Smooth muscle cell (in vitro differentiated cells): ENCODE measurements at regions not wholly inside any gene's neighbourhood (a gene's known extent, or its start where the extent isn't known, plus 50 kb on each side); places are given as distances from the start of the nearest gene placed in this dataset.

Experiments used
- DNase-seq: peaks from one replicate; lab custom pipeline; 2025; ENCODE audit not compliant: unreplicated experiment; lab: John Stamatoyannopoulos, UW
- H2AFZ ChIP-seq: fragments of 200-600 bp; sonication (generic); 2 replicates; pipeline ENCODE4 v1.6.0; 2016; ENCODE audit warnings: antibody characterized with exemption, low read depth, mild to moderate bottlenecking
- H3F3A ChIP-seq: fragments of 200-600 bp; sonication (generic); 2 replicates; pipeline ENCODE4 v1.6.0; 2017; ENCODE audit warnings: antibody characterized with exemption, low read depth
- H3K27ac ChIP-seq: fragments of 200-600 bp; sonication (generic); 2 replicates; pipeline ENCODE4 v1.5.1; 2016; ENCODE audit warnings: low read depth, mild to moderate bottlenecking
- H3K27me3 ChIP-seq: fragments of 200-600 bp; sonication (generic); 2 replicates; pipeline ENCODE4 v1.6.1; 2016; ENCODE audit warnings: low read depth, mild to moderate bottlenecking
- H3K36me3 ChIP-seq: fragments of 200-600 bp; sonication (generic); 2 replicates; pipeline ENCODE4 v1.5.1; 2016; ENCODE audit warnings: low read depth
- H3K4me1 ChIP-seq: fragments of 200-600 bp; sonication (generic); 2 replicates; pipeline ENCODE4 v1.5.1; 2016; ENCODE audit warnings: low read depth
- H3K4me2 ChIP-seq: fragments of 200-600 bp; sonication (generic); 2 replicates; pipeline ENCODE4 v1.6.0; 2016; ENCODE audit warnings: mild to moderate bottlenecking
- H3K4me3 ChIP-seq: fragments of 200-600 bp; sonication (generic); 2 replicates; pipeline ENCODE4 v1.5.1; 2016; ENCODE audit warnings: mild to moderate bottlenecking
- H3K79me2 ChIP-seq: fragments of 200-600 bp; sonication (generic); 2 replicates; pipeline ENCODE4 v1.6.0; 2016; ENCODE audit warnings: low read depth, mild to moderate bottlenecking
- H3K9ac ChIP-seq: fragments of 200-600 bp; sonication (generic); 2 replicates; pipeline ENCODE4 v1.6.0; 2016; ENCODE audit warnings: low read depth
- H3K9me3 ChIP-seq: fragments of 200-600 bp; sonication (generic); replicated peaks from 2 replicates; pipeline ENCODE4 v1.5.1; 2016; ENCODE audit warnings: low read depth
- H4K20me1 ChIP-seq: fragments of 200-600 bp; sonication (generic); 2 replicates; pipeline ENCODE4 v1.6.0; 2016; ENCODE audit warnings: low read depth
- WGBS: methylation state at CpG from one replicate; pipeline ENCODE4 v1.1.7; 2016; ENCODE audit warnings: low lambda C conversion rate; 5-methylcytosine and 5-hydroxymethylcytosine counted together
- TF ChIP-seq, protein P1 (sequence below): fragments of 200-600 bp; sonication (generic); IDR thresholded peaks from 2 replicates; pipeline ENCODE4 v1.5.1; 2017; ENCODE audit warnings: borderline replicate concordance, mild to moderate bottlenecking, antibody characterized with exemption; ENCODE audit not compliant: insufficient read depth, poor library complexity, severe bottlenecking

DNA sequence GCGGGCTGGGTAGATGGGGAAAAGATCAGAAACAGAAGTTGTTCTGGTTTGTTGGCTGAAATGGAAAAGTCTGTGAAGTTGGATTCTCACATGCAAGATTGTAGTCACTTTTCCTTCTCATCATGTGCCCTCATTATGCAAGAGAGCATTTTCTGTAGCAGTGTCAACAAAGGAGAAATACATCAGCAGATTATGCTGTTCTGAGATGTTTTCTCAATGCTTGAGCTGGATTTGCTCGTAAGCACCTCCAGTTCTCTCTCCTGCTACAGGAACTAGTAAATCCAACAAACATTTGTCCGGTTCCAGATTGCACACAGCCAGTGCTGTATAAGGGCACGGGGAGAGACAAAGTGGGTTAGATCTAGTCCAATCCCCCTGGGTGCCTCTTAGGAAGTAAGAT is 90.0 kb downstream of the GATA3 start:
- Histone ChIP-seq H3F3A (no peaks in the 10 kb centered on the region), H3K79me2 (no peaks in the 10 kb centered on the region), H3K4me3 (no peak overlapping the region), H3K27me3 (no peaks in the 10 kb centered on the region), H3K36me3 (no peaks in the 10 kb centered on the region), H3K4me2 (no peak overlapping the region), H3K9ac (no peak overlapping the region), H4K20me1 (no peaks in the 10 kb centered on the region), H3K27ac (no peak overlapping the region), H3K4me1 (no peaks in the 10 kb centered on the region), H3K9me3 (no peaks in the 10 kb centered on the region), H2AFZ (no peak overlapping the region)
- TF ChIP-seq, protein P1, sequence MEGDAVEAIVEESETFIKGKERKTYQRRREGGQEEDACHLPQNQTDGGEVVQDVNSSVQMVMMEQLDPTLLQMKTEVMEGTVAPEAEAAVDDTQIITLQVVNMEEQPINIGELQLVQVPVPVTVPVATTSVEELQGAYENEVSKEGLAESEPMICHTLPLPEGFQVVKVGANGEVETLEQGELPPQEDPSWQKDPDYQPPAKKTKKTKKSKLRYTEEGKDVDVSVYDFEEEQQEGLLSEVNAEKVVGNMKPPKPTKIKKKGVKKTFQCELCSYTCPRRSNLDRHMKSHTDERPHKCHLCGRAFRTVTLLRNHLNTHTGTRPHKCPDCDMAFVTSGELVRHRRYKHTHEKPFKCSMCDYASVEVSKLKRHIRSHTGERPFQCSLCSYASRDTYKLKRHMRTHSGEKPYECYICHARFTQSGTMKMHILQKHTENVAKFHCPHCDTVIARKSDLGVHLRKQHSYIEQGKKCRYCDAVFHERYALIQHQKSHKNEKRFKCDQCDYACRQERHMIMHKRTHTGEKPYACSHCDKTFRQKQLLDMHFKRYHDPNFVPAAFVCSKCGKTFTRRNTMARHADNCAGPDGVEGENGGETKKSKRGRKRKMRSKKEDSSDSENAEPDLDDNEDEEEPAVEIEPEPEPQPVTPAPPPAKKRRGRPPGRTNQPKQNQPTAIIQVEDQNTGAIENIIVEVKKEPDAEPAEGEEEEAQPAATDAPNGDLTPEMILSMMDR: no peak
- WGBS: 66% methylated on average over 4 of the region's 4 CpGs
- DNase-seq: no peak

DNA sequence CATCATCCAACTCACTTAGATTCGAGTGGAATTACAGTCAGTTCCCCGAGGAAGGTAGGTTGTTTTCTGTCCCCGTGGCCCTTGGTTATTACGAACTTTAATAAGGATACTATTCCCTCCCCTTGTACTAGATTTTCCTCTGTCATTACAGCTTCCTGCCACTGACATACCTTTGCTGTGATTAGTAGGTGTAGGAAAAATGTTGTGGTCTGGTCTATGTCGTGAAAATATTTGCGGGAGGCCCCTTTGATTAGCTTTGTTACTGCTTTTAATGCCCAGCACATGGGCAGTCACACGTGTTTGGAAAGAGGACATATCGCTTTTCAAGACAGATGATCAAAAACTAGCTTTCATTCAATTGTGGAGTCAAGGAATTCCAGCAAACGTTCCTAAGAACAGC is 92.2 kb downstream of the GATA3 start:
- H3K9ac ChIP-seq: no peak overlapping the region
- H3K27ac ChIP-seq: no peak overlapping the region
- no peak overlapping the region for H2AFZ ChIP-seq
- no peaks in the 10 kb centered on the region for H4K20me1 ChIP-seq
- TF ChIP-seq, protein P1: no peak
- no peaks in the 10 kb centered on the region for H3K27me3 ChIP-seq
- 63% methylated on average over 9 of the region's 9 CpGs for WGBS
- H3K79me2 ChIP-seq: no peaks in the 10 kb centered on the region
- H3K36me3 ChIP-seq: no peaks in the 10 kb centered on the region
- no peak for DNase-seq
- no peak overlapping the region for H3K4me2 ChIP-seq
- H3K9me3 ChIP-seq: no peaks in the 10 kb centered on the region
- H3K4me3 ChIP-seq: no peak overlapping the region
- no peaks in the 10 kb centered on the region for H3K4me1 ChIP-seq
- H3F3A ChIP-seq: no peaks in the 10 kb centered on the region

DNA sequence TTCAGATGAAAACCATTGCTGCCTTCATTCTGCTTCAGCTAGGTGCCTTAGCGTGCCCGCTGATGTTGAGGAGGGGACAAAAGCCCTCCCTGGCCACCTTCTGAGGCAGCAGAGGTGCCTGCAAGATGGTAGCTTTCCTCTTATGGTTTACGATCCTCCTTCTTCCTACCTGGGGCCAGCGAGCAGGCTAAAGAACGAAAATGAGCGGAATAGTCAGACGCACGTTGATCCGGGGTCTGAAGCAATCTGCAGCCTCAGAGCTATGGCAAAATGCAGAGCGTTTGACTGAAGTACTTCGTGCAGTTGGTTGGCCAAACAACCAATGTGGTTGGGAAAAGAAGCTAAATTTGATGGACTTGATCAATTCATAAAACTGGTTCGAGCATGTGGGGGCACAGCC is 95.5 kb downstream of the GATA3 start:
- H3F3A ChIP-seq: no peaks in the 10 kb centered on the region
- H3K4me3 ChIP-seq: no peak overlapping the region
- H3K9me3 ChIP-seq: no peaks in the 10 kb centered on the region
- H4K20me1 ChIP-seq: no peaks in the 10 kb centered on the region
- 94% methylated on average over 12 of the region's 12 CpGs for WGBS
- no peak overlapping the region for H2AFZ ChIP-seq
- H3K4me1 ChIP-seq: no peaks in the 10 kb centered on the region
- TF ChIP-seq, protein P1: no peak
- H3K4me2 ChIP-seq: no peak overlapping the region
- no peak overlapping the region for H3K9ac ChIP-seq
- no peak overlapping the region for H3K27ac ChIP-seq
- H3K79me2 ChIP-seq: no peaks in the 10 kb centered on the region
- DNase-seq: no peak
- no peaks in the 10 kb centered on the region for H3K27me3 ChIP-seq
- H3K36me3 ChIP-seq: no peaks in the 10 kb centered on the region

DNA sequence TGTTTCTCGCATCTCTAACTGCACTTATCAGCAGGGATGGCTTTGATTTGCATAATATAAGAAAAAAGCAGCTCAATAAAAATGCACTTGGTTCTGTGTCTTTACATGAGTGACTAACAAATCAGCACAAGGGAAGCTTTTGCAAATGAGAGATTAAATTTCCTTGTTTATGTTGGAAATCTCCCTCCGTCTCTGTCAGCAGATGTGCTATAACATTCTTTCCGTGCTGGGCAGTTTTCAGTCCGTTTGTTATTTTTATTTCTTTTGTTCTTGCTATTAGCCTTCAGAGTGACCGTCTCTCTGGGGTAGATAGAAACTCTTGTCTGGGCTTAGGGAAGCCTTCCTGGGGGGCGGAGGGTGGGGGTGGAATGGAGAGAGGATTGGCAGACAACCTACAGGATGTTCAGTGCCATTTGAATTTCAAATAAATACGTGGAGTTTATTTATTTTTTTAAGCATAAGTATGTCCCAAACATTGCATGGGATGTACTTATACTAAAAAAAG is 96.0 kb downstream of the GATA3 start:
- Histone ChIP-seq H3K9ac (no peak overlapping the region), H2AFZ (no peak overlapping the region), H3K36me3 (no peaks in the 10 kb centered on the region), H3F3A (no peaks in the 10 kb centered on the region), H3K4me3 (no peak overlapping the region), H3K27ac (no peak overlapping the region), H4K20me1 (no peaks in the 10 kb centered on the region), H3K4me1 (no peaks in the 10 kb centered on the region), H3K79me2 (no peaks in the 10 kb centered on the region), H3K27me3 (no peaks in the 10 kb centered on the region), H3K4me2 (no peak overlapping the region), H3K9me3 (no peaks in the 10 kb centered on the region)
- WGBS: 58% methylated on average over 7 of the region's 7 CpGs
- no peak for DNase-seq
- TF ChIP-seq, protein P1: no peak
